TTC549 (cell line): ENCODE measurements at regions not wholly inside any gene's neighbourhood (a gene's known extent, or its start where the extent isn't known, plus 50 kb on each side); places are given as distances from the start of the nearest gene placed in this dataset.
A peak's percentile ranks its signal among the peaks of the same experiment; 100 is the strongest.
"Not testable (repeated sequence)": the region's sequence is repeated elsewhere in the genome, so short reads cannot be mapped to it uniquely, and the experiment has no call there.

Experiments used
- FAIRE-seq: peaks from 2 replicates; lab custom pipeline; 2012; peaks lifted over from hg19 to GRCh38; lab: Jason Lieb, UNC

- no peak for FAIRE-seq
Observed at GRCh38 chr13:70985371-70985770, 877.1 kb upstream of the KLHL1 start.

- FAIRE-seq = not testable (repeated sequence)
Observed at GRCh38 chr13:70981219-70981618, 873.0 kb upstream of the KLHL1 start.

GRCh38 chr13:70969321-70969720, 861.1 kb upstream of the KLHL1 start:
- FAIRE-seq = no peak

GRCh38 chr13:70967564-70967963, 859.3 kb upstream of the KLHL1 start:
- FAIRE-seq = no peak

- no peak for FAIRE-seq
Observed at GRCh38 chr13:70964874-70965273, 856.6 kb upstream of the KLHL1 start.

- FAIRE-seq = no peak
Observed at GRCh38 chr13:70964124-70964523, 855.9 kb upstream of the KLHL1 start.

GRCh38 chr13:70960841-70961443, 852.7 kb upstream of the KLHL1 start:
- FAIRE-seq = peak; percentile 71

GRCh38 chr13:70959035-70959775, 851.0 kb upstream of the KLHL1 start:
- no peak for FAIRE-seq

- FAIRE-seq = no peak
Observed at GRCh38 chr13:70955887-70956286, 847.6 kb upstream of the KLHL1 start.

- no peak for FAIRE-seq
Observed at GRCh38 chr13:70950664-70951063, 842.4 kb upstream of the KLHL1 start.

- no peak for FAIRE-seq
Observed at GRCh38 chr13:70945506-70945905, 837.3 kb upstream of the KLHL1 start.

- no peak for FAIRE-seq
Observed at GRCh38 chr13:70941454-70941853, 833.2 kb upstream of the KLHL1 start.

GRCh38 chr13:70938462-70938861, 830.2 kb upstream of the KLHL1 start:
- no peak for FAIRE-seq

GRCh38 chr13:70932511-70932910, 824.3 kb upstream of the KLHL1 start:
- no peak for FAIRE-seq

- FAIRE-seq = no peak
Observed at GRCh38 chr13:70923863-70924752, 815.9 kb upstream of the KLHL1 start.

GRCh38 chr13:70911286-70911685, 803.0 kb upstream of the KLHL1 start:
- no peak for FAIRE-seq

- FAIRE-seq = no peak
Observed at GRCh38 chr13:70908795-70909194, 800.5 kb upstream of the KLHL1 start.

GRCh38 chr13:70905035-70905434, 796.8 kb upstream of the KLHL1 start:
- no peak for FAIRE-seq

- FAIRE-seq = no peak
Observed at GRCh38 chr13:70896136-70896535, 787.9 kb upstream of the KLHL1 start.

- no peak for FAIRE-seq
Observed at GRCh38 chr13:70895599-70895998, 787.3 kb upstream of the KLHL1 start.

GRCh38 chr13:70894258-70894657, 786.0 kb upstream of the KLHL1 start:
- FAIRE-seq = no peak

- no peak for FAIRE-seq
Observed at GRCh38 chr13:70893832-70894231, 785.6 kb upstream of the KLHL1 start.

GRCh38 chr13:70890289-70890688, 782.0 kb upstream of the KLHL1 start:
- FAIRE-seq = no peak
